ENCODE measurements at regions not wholly inside any gene's neighbourhood (a gene's known extent, or its start where the extent isn't known, plus 50 kb on each side); places are given as distances from the start of the nearest gene placed in this dataset.

- Histone ChIP-seq H3K27ac (no peak overlapping the region), H3K4me3 (no peak overlapping the region), H3K27me3 (no peaks in the 10 kb centered on the region), H3K9me3 (no peaks in the 10 kb centered on the region), H3K36me3 (no peaks in the 10 kb centered on the region), H3K4me1 (no peaks in the 10 kb centered on the region)
- intact Hi-C loops (cut with DNase I; ENCODE audit: low total_unique reads) = no loop called here
- no peak for DNase-seq
- TF ChIP-seq POLR2A (IDR thresholded peaks at IDR 0.05) (no peak), CTCF (IDR thresholded peaks at IDR 0.05) (no peak)
These were observed 246.1 kb downstream of the SHQ1 start for GRCh38 chr3:72601983-72602750.

DNA sequence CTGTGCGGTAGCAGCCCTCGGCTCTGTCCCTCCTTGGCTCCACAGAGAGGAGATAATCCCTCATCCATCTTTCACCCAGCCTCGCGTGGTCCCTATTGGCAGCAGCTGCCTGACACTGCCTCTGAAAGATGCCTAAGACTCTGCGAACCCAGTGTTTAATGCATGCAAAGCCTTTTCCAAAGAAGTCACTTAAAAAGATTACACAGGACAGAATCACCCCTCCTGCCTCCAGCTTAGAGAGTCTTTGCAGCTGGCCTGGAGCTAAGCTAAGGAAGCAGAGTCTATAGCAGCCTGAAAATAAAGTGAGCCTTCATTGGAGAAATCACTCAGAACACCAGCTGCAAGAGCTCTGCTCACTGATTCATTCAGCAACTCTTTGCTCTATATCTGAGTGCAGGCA, 247.2 kb downstream of the SHQ1 start:
- Histone ChIP-seq H3K4me3 (no peak overlapping the region), H3K36me3 (no peaks in the 10 kb centered on the region), H3K27ac (no peak overlapping the region), H3K27me3 (no peaks in the 10 kb centered on the region), H3K4me1 (no peaks in the 10 kb centered on the region), H3K9me3 (no peaks in the 10 kb centered on the region)
- DNase-seq = no peak
- no peak for TF ChIP-seq CTCF (IDR thresholded peaks at IDR 0.05)
- no peak for TF ChIP-seq POLR2A (IDR thresholded peaks at IDR 0.05)
- intact Hi-C loops (cut with DNase I; ENCODE audit: low total_unique reads) = no loop called here

DNA sequence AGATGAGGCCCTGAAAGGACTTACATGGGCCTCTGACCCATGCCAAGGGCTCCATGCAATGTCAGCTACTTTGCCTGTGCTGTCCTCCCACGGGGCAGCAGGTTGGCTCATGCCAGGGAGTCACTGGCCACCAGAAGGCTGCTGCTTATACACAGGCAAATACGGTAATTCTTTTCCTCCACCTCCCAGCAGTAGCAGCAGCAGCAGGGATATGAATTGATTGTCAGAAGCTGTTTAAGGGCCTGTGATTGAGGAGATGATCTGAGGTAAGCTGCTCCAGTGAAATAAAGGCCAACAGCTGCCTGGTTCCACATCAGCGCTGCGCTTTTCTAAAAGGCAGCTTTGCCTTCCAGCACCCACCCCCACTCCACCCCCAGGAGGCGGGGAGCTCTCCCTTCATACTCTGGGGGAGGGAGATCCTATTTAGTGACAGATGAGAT, 250.5 kb downstream of the SHQ1 start:
- intact Hi-C loops (cut with DNase I; ENCODE audit: low total_unique reads) = no loop called here

GRCh38 chr3:72597043-72597442, 251.2 kb downstream of the SHQ1 start:
- DNase-seq = no peak
- no peaks in the 10 kb centered on the region for H3K36me3 ChIP-seq
- intact Hi-C loops (cut with DNase I; ENCODE audit: low total_unique reads) = no loop called here
- no peaks in the 10 kb centered on the region for H3K27me3 ChIP-seq
- H3K9me3 ChIP-seq = no peaks in the 10 kb centered on the region
- no peak overlapping the region for H3K4me3 ChIP-seq
- H3K4me1 ChIP-seq = peaks cover 0 to 6% of the 10 kb centered on the region in 2 donors
- no peak overlapping the region for H3K27ac ChIP-seq
- TF ChIP-seq CTCF (IDR thresholded peaks at IDR 0.05) (no peak), POLR2A (IDR thresholded peaks at IDR 0.05) (no peak)

More for the DNA sequence above, 250.5 kb downstream of the SHQ1 start:
- Histone ChIP-seq H3K27ac (no peak overlapping the region), H3K4me1 (peaks cover 0 to 6% of the 10 kb centered on the region in 2 donors), H3K4me3 (no peak overlapping the region), H3K9me3 (no peaks in the 10 kb centered on the region), H3K27me3 (no peaks in the 10 kb centered on the region), H3K36me3 (no peaks in the 10 kb centered on the region)
- TF ChIP-seq CTCF (IDR thresholded peaks at IDR 0.05) (no peak), POLR2A (IDR thresholded peaks at IDR 0.05) (no peak)
- DNase-seq = no peak

DNA sequence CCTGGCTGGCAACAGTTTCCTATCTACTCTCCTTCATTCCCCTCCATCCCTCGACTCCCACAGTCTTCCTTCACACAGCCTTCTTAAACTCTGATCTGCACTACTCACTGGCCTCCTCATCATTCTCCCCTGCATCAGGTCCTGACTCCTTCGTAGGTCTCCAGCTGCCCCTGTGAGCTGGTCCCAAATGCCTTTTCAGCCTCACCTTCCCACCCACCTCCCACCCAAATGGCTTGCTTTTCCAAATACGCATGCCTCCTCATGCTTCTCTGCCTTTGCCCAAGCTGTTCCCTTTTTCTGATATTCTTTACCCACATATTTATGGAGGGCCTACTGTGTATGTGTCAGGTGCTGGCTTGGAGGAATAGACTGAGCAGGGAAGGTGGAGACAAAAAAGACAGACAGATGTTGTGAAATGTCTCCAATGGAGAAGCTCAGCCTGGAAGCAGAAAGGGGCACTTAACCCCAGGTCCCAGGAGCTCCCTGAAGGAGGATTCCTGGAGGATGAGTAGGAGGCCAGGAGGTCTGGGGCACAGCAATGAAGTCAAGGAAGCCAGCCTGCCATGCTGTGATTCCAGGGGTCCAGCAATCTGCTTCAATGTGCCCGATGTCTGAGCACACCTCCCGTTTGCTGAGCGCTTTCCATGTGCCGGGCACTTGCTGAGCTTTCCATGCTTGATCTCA, 252.2 kb downstream of the SHQ1 start:
- no peaks in the 10 kb centered on the region for H3K36me3 ChIP-seq
- intact Hi-C loops (cut with DNase I; ENCODE audit: low total_unique reads) = no loop called here
- no peaks in the 10 kb centered on the region for H3K9me3 ChIP-seq
- peaks cover 0 to 6% of the 10 kb centered on the region in 2 donors for H3K4me1 ChIP-seq
- DNase-seq = no peak
- TF ChIP-seq CTCF (IDR thresholded peaks at IDR 0.05) (no peak), POLR2A (IDR thresholded peaks at IDR 0.05) (no peak)
- no peak overlapping the region for H3K4me3 ChIP-seq
- no peak overlapping the region for H3K27ac ChIP-seq
- no peaks in the 10 kb centered on the region for H3K27me3 ChIP-seq
